GM06990 (cell line): ENCODE measurements at regions not wholly inside any gene's neighbourhood (a gene's known extent, or its start where the extent isn't known, plus 50 kb on each side); places are given as distances from the start of the nearest gene placed in this dataset.
"Not testable (repeated sequence)": the region's sequence is repeated elsewhere in the genome, so short reads cannot be mapped to it uniquely, and the experiment has no call there.

ENCODE experiments used
- DNase-seq: peaks from one replicate; pipeline ENCODE4 v3.0.0-alpha.2; 2011; ENCODE audit not compliant: insufficient read length; ENCODE audit errors: extremely low read depth
- H3K27me3 ChIP-seq: replicated peaks from 2 replicates; pipeline ENCODE4 v1.6.0; 2011; ENCODE audit warnings: low read length; ENCODE audit not compliant: control insufficient read depth, insufficient read depth
- H3K36me3 ChIP-seq: 2 replicates; pipeline ENCODE4 v1.5.1; 2011; ENCODE audit warnings: low read length; ENCODE audit not compliant: control insufficient read depth, insufficient read depth
- H3K4me3 ChIP-seq: replicated peaks from 2 replicates; pipeline ENCODE4 v1.5.1; 2011; ENCODE audit warnings: low read depth, mild to moderate bottlenecking, control low read depth, low read length
- TF ChIP-seq, protein P1 (sequence below): IDR thresholded peaks from 2 replicates; pipeline ENCODE4 v1.5.1; 2011; ENCODE audit warnings: low read length, control low read depth, mild to moderate bottlenecking, inconsistent platforms; ENCODE audit not compliant: insufficient read depth, poor library complexity, severe bottlenecking

DNA sequence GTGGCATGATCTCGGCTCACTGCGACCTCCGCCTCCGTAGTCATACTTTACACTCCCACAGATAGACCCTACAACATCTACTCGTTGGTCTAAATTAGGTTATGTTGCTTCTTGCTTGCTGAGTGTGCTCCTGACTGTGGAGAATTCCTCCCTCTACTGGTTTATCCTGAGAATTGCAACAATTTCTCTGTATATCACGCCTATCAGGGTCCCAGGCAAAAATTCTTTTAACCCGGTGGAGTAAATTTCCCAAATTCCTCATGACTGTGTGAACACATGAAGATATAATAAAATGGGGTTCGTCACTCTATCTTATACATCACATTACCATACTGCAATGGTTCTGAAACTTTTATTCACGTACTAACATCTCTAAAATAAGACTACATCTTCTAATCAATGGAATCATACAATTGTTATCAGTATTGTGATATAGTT lies 156.7 kb downstream of the EVA1A start:
- no peak for DNase-seq

DNA sequence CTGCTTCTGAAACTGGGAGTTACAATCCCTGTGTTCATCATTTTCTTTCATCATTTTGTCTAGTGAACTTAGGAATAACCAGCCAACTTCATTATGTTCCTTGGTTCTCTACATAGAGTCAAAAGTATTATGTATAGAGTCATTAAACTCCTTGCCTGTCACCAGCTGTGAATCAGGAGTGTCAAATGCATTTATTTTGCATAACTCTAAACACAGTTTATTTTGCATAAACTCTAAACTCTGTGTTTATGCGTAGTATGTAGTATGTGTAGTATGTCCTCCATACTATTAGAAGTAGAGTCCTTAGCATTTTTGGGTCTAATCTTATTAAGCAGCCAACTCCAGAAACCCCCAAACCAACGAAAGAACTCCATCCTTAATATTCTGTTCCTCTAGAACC lies 164.4 kb downstream of the EVA1A start:
- Histone ChIP-seq H3K36me3 (no peaks in the 10 kb centered on the region), H3K4me3 (no peak overlapping the region), H3K27me3 (no peaks in the 10 kb centered on the region)
- TF ChIP-seq, protein P1, sequence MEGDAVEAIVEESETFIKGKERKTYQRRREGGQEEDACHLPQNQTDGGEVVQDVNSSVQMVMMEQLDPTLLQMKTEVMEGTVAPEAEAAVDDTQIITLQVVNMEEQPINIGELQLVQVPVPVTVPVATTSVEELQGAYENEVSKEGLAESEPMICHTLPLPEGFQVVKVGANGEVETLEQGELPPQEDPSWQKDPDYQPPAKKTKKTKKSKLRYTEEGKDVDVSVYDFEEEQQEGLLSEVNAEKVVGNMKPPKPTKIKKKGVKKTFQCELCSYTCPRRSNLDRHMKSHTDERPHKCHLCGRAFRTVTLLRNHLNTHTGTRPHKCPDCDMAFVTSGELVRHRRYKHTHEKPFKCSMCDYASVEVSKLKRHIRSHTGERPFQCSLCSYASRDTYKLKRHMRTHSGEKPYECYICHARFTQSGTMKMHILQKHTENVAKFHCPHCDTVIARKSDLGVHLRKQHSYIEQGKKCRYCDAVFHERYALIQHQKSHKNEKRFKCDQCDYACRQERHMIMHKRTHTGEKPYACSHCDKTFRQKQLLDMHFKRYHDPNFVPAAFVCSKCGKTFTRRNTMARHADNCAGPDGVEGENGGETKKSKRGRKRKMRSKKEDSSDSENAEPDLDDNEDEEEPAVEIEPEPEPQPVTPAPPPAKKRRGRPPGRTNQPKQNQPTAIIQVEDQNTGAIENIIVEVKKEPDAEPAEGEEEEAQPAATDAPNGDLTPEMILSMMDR: no peak
- no peak for DNase-seq

More for the DNA sequence above, 156.7 kb downstream of the EVA1A start:
- Histone ChIP-seq H3K27me3 (no peaks in the 10 kb centered on the region), H3K4me3 (no peak overlapping the region), H3K36me3 (no peaks in the 10 kb centered on the region)
- TF ChIP-seq, protein P1: peak; percentile 72

GRCh38 chr2:75394764-75395163 lies 166.0 kb downstream of the EVA1A start:
- DNase-seq, H3K27me3 ChIP-seq, H3K4me3 ChIP-seq, H3K36me3 ChIP-seq: not testable (repeated sequence)

GRCh38 chr2:75390169-75390568 lies 170.6 kb downstream of the EVA1A start:
- Histone ChIP-seq H3K27me3 (no peaks in the 10 kb centered on the region), H3K36me3 (no peaks in the 10 kb centered on the region), H3K4me3 (no peak overlapping the region)
- TF ChIP-seq, protein P1: no peak
- DNase-seq: no peak

- Histone ChIP-seq H3K27me3 (no peaks in the 10 kb centered on the region), H3K36me3 (no peaks in the 10 kb centered on the region), H3K4me3 (no peak overlapping the region)
- DNase-seq: no peak
- TF ChIP-seq, protein P1: no peak
Measured at GRCh38 chr2:75389271-75389670, 171.5 kb downstream of the EVA1A start.

DNA sequence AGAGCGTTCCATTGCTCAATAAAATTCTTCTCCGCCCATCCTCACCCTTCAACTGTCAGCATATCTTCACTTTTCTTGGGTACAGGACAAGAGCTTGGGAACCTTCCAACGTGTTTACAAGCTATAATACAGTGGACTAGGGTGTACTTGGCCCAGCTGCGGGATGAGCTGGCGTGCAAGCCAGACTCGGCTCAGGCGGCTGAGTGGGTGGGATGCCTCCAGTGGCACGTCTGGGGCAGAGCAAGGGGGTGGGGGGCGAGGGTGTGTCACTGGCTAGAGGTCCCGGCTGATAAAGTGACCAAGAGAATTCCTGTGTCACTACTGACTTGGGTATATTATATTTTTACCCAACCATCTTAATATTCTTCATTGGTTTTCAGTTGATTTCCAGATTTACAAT lies 179.7 kb downstream of the EVA1A start:
- no peak for DNase-seq
- Histone ChIP-seq H3K36me3 (no peaks in the 10 kb centered on the region), H3K27me3 (no peaks in the 10 kb centered on the region), H3K4me3 (no peak overlapping the region)
- TF ChIP-seq, protein P1: no peak
